ENCODE measurements at regions not wholly inside any gene's neighbourhood (a gene's known extent, or its start where the extent isn't known, plus 50 kb on each side); places are given as distances from the start of the nearest gene placed in this dataset.

DNA sequence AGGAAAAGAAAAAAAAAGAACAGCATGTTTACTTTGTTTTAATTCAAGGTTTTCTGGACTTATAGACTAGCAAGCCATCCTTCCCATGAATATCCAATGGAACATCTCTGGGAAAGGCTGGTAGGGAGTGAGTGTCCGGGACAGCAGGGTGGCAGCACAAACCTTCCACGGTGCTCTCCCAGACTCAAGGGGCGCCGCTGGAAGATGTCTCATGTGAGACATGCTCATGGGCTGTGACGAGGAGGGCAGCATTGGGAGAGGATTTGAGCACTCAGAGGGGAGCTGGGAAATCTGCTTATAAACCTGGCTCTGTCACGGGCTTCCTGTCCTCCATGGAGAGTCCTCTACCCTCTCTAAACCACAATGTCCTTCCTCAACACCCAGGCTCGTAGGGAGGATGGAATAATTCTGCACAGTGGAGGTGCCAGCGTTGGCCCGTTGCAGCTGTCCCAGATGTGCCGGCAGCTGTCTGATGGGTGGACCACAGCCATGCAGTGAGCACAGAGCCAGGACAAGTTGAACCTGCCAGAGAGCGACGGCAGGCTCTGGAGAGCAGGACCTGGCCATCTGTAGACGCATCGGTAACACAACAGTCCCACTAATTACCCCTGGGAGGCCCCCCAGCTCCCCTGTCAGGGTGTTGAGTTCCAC, 100.1 kb upstream of the IGSF21 start:
- TF ChIP-seq, protein P1, sequence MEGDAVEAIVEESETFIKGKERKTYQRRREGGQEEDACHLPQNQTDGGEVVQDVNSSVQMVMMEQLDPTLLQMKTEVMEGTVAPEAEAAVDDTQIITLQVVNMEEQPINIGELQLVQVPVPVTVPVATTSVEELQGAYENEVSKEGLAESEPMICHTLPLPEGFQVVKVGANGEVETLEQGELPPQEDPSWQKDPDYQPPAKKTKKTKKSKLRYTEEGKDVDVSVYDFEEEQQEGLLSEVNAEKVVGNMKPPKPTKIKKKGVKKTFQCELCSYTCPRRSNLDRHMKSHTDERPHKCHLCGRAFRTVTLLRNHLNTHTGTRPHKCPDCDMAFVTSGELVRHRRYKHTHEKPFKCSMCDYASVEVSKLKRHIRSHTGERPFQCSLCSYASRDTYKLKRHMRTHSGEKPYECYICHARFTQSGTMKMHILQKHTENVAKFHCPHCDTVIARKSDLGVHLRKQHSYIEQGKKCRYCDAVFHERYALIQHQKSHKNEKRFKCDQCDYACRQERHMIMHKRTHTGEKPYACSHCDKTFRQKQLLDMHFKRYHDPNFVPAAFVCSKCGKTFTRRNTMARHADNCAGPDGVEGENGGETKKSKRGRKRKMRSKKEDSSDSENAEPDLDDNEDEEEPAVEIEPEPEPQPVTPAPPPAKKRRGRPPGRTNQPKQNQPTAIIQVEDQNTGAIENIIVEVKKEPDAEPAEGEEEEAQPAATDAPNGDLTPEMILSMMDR (conservative IDR thresholded peaks at IDR 0.05; ENCODE audit: low read length): no peak
- H3K4me3 ChIP-seq (ENCODE audit: low read length): no peak overlapping the region
- no peak for DNase-seq (ENCODE audit: low read depth)

DNA sequence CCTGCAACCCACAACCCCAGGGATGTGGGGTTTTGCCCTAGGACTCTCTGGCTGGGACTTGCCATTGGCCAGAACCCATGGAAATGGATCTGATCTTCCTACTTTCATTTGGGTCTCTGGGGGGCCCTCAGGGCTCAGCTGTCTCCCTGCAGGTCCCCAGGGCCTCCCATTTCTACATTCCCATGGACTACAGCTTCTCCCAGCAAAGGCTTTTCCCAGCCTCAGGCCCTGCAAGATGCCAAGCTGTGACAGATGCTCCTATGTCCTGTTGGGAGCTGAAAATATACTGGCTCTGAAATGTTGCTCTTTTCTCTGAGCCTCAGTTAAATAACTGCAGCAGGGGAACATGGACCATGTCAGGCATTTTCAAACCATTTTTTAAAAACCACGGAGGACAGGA, 99.5 kb upstream of the IGSF21 start:
- no peak overlapping the region for H3K4me3 ChIP-seq (ENCODE audit: low read length)
- no peak for DNase-seq (ENCODE audit: low read depth)
- TF ChIP-seq, protein P1 (conservative IDR thresholded peaks at IDR 0.05; ENCODE audit: low read length): no peak

DNA sequence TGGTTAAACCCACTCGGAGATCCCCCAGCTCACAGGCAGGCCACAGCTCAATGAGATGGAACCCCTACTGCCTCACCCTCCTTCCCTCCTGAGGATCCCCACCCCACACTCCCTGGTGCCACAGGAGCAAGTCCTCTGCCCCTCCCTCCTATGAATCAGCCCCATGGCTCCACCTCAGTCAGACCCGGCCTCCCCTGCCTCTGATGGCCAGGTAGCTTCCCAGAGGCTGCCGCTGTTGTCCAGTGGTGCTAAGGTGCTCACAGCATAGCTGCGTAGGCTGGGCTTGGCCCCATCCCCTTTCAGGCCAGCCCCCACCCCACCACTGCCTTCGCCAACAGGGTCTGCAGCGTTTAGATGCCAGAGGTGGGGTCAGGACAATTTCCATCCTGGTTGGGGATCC, 98.5 kb upstream of the IGSF21 start:
- TF ChIP-seq, protein P1 (conservative IDR thresholded peaks at IDR 0.05; ENCODE audit: low read length): no peak
- H3K4me3 ChIP-seq (ENCODE audit: low read length): no peak overlapping the region
- DNase-seq (ENCODE audit: low read depth): no peak

DNA sequence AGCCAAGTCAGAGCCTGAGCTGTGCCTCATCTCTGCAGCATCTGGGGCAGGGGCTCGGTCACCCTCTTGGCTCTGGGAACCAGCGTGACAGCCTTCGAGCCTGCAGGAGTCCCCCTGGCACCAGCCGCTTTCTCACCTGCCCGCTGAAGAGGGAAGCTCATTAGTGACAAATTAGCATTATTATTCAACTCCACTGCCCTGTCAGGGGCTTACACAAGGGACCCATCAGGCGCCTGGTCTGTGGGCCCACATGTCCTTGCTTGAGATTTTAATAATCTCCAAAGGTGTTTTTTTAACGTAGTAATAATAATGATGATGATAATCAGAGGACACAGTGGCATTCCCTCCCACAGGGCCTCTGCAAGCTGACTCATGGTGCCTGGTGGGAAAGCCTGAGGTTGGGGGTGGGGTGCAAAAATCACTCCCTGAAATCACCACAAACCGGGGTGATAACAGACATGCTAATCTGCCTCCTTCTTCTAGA, 98.1 kb upstream of the IGSF21 start:
- DNase-seq (ENCODE audit: low read depth): no peak
- TF ChIP-seq, protein P1 (conservative IDR thresholded peaks at IDR 0.05; ENCODE audit: low read length): no peak
- no peak overlapping the region for H3K4me3 ChIP-seq (ENCODE audit: low read length)

DNA sequence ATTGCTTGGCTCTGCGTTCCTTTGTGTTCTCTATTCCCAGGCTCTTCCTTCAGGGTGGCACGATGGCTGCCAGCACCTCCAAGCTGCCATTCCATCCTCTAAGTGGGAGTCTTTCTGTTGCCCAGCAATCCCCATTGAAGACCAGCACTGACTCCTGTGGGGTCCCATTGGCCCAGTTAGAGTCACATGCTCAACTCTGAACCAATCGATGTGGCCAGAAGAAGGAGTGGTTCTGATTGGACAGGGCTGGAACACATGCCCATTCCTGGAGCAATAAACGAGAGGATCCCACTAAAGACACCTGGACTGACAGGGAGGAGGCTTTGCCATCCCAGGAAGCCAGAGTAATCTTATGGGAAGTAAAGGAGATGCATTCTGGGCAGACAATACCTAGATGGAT, 97.2 kb upstream of the IGSF21 start:
- TF ChIP-seq, protein P1 (conservative IDR thresholded peaks at IDR 0.05; ENCODE audit: low read length): no peak
- H3K4me3 ChIP-seq (ENCODE audit: low read length): no peak overlapping the region
- DNase-seq (ENCODE audit: low read depth): no peak

DNA sequence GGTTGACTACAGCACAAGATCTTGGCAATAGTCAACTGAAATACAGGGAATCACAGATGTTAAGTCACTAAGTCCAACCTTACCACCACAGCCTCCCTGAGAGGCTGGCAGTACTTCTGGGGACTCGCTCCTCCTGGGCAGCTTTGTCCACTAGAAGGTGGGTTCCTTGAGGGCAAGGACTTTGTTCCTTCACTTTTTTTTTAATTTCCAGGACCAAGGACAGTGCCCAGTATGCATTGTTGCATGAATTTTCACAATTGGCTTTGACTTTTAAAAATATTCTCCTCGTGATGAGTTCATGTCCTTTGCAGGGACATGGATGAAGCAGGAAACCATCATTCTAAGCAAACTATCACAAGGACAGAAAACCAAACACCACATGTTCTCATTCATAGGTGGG, 96.7 kb upstream of the IGSF21 start:
- no peak overlapping the region for H3K4me3 ChIP-seq (ENCODE audit: low read length)
- TF ChIP-seq, protein P1 (conservative IDR thresholded peaks at IDR 0.05; ENCODE audit: low read length): no peak
- no peak for DNase-seq (ENCODE audit: low read depth)

DNA sequence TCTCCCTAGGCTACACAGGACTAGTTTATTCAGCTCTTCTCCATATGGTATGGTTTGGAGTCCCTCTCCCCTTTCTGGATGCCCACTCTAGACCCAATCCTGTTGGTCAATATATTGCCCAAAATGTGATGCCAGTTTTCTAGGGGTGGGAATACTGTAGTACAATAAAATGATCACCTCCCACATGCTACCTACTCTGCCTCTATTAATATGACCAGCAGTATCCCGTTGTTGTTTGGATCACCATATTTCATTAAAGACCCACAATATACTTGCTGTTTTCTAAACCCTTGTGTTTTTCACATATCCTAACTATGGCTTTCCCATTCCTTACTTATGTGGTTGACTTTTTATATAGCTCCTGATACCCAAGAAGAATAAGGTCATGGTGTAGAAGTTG, 95.9 kb upstream of the IGSF21 start:
- DNase-seq (ENCODE audit: low read depth): no peak

More for the DNA sequence above, 95.9 kb upstream of the IGSF21 start:
- H3K4me3 ChIP-seq (ENCODE audit: low read length): no peak overlapping the region
- TF ChIP-seq, protein P1 (conservative IDR thresholded peaks at IDR 0.05; ENCODE audit: low read length): no peak
